Ishikawa (cell line): ENCODE measurements at regions not wholly inside any gene's neighbourhood (a gene's known extent, or its start where the extent isn't known, plus 50 kb on each side); places are given as distances from the start of the nearest gene placed in this dataset.

ENCODE experiments used
- CEBPB ChIP-seq: IDR thresholded peaks from 2 replicates; pipeline ENCODE4 v1.6.1; 2012
- CREB1 ChIP-seq: IDR thresholded peaks from 2 replicates; pipeline ENCODE4 v1.6.1; 2012; ENCODE audit warnings: low read depth
- EGR1 ChIP-seq: IDR thresholded peaks from 2 replicates; pipeline ENCODE4 v1.6.1; 2012
- EP300 ChIP-seq: IDR thresholded peaks from 2 replicates; pipeline ENCODE4 v1.6.1; 2012; ENCODE audit warnings: borderline replicate concordance
- FOXM1 ChIP-seq: IDR thresholded peaks from 2 replicates; pipeline ENCODE4 v1.6.1; 2012; ENCODE audit warnings: low read depth, borderline replicate concordance
- NFIC ChIP-seq: IDR thresholded peaks from 2 replicates; pipeline ENCODE4 v1.6.1; 2012
- RAD21 ChIP-seq: IDR thresholded peaks from 2 replicates; pipeline ENCODE4 v1.6.1; 2012; ENCODE audit warnings: low read depth
- REST ChIP-seq: IDR thresholded peaks from 2 replicates; pipeline ENCODE4 v1.6.1; 2012; ENCODE audit warnings: low read depth, mild to moderate bottlenecking
- TAF1 ChIP-seq: IDR thresholded peaks from 2 replicates; pipeline ENCODE4 v1.6.1; 2012; ENCODE audit warnings: low read depth, mild to moderate bottlenecking
- TCF12 ChIP-seq: IDR thresholded peaks from 2 replicates; pipeline ENCODE4 v1.6.1; 2012; ENCODE audit warnings: low read depth
- TEAD4 ChIP-seq: IDR thresholded peaks from 2 replicates; pipeline ENCODE4 v1.6.1; 2012
- USF1 ChIP-seq: IDR thresholded peaks from 2 replicates; pipeline ENCODE4 v1.6.1; 2012
- YY1 ChIP-seq: IDR thresholded peaks from 2 replicates; pipeline ENCODE4 v1.6.1; 2012; ENCODE audit warnings: low read depth
- ZBTB7A ChIP-seq: IDR thresholded peaks from 2 replicates; pipeline ENCODE4 v1.6.1; 2012; ENCODE audit warnings: low read depth
- TF ChIP-seq, protein P1 (sequence below): IDR thresholded peaks from 2 replicates; pipeline ENCODE4 v1.6.1; 2012

- no peak for TF ChIP-seq RAD21
- no peak for TF ChIP-seq YY1
- no peak for TF ChIP-seq EGR1
- TF ChIP-seq REST = no peak
- TF ChIP-seq TCF12 = no peak
- no peak for TF ChIP-seq NFIC
- TF ChIP-seq TEAD4 = no peak
- no peak for TF ChIP-seq TAF1
- TF ChIP-seq, protein P1, sequence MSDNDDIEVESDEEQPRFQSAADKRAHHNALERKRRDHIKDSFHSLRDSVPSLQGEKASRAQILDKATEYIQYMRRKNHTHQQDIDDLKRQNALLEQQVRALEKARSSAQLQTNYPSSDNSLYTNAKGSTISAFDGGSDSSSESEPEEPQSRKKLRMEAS = no peak
- no peak for TF ChIP-seq ZBTB7A
- no peak for TF ChIP-seq CEBPB
- TF ChIP-seq FOXM1 = no peak
- no peak for TF ChIP-seq CREB1
- no peak for TF ChIP-seq EP300
Observed at GRCh38 chr12:118590406-118591150, 214.2 kb downstream of the SUDS3 start.

- TF ChIP-seq USF1 (no peak), CREB1 (no peak), NFIC (no peak), EGR1 (no peak), YY1 (no peak), TEAD4 (no peak), REST (no peak), EP300 (no peak), TAF1 (no peak), RAD21 (no peak), TCF12 (no peak), FOXM1 (no peak), CEBPB (no peak)
- TF ChIP-seq, protein P1 = no peak
Observed at GRCh38 chr12:118603610-118604361, 227.4 kb downstream of the SUDS3 start.

- TF ChIP-seq EP300 (no peak), RAD21 (no peak), YY1 (no peak), NFIC (no peak), REST (no peak), EGR1 (no peak), FOXM1 (no peak), USF1 (no peak), ZBTB7A (no peak), CREB1 (no peak), TAF1 (no peak), TEAD4 (no peak), CEBPB (no peak), TCF12 (no peak)
- TF ChIP-seq, protein P1 = no peak
Observed at GRCh38 chr12:118606690-118607089, 230.3 kb downstream of the SUDS3 start.
